ENCODE measurements at regions not wholly inside any gene's neighbourhood (a gene's known extent, or its start where the extent isn't known, plus 50 kb on each side); places are given as distances from the start of the nearest gene placed in this dataset.
"Not testable (repeated sequence)": the region's sequence is repeated elsewhere in the genome, so short reads cannot be mapped to it uniquely, and the experiment has no call there.

- no peak for DNase-seq (ENCODE audit: extremely low read depth in 1 of 11, low read depth in 9 of 11, low spot score in 4 of 11)
These were observed 1007.3 kb upstream of the CELF2 start for GRCh38 chr10:10010397-10010796.

DNA sequence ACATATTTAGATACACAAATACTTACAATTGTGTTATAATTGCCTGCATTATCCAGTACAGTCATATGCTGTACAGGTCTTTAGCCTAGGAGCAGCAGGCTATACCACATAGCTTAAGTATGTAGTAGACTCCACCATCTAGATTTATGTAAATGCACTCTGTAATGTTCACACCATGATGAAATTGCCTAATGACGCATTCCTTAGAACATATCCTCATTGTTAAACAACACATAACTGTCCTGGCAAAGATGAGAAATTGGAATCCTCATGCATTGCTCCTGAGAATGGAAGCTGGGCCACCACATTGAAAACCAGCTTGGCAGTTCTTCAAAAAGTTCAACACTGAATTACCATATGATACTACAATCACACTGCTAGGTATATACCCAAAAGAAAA lies 1002.8 kb upstream of the CELF2 start:
- no peak for DNase-seq (ENCODE audit: extremely low read depth in 1 of 11, low read depth in 9 of 11, low spot score in 4 of 11)

GRCh38 chr10:10017716-10018115 lies 1000.0 kb upstream of the CELF2 start:
- DNase-seq (ENCODE audit: extremely low read depth in 1 of 11, low read depth in 9 of 11, low spot score in 4 of 11) = no peak

- DNase-seq (ENCODE audit: extremely low read depth in 1 of 11, low read depth in 9 of 11, low spot score in 4 of 11) = no peak
These were observed 996.7 kb upstream of the CELF2 start for GRCh38 chr10:10020945-10021344.

DNA sequence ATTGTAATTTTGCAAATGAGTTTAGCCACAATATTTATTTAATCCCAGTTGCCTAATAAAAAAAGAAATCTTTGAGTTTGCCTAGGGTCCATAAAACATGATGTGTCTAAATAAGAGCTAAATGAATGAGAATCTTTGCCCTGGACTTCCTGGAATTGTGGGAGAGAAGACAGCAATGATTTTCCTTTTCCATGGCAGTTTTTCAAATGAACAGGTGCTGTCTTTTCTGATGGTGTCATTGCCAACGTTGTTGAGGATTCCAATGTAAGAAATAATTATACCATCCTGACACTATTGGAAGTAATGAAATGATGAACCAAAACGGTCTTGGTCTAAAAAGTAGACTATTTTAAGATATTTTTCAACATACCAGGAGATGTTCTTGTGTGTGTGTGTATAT lies 984.7 kb upstream of the CELF2 start:
- no peak for DNase-seq (ENCODE audit: extremely low read depth in 1 of 11, low read depth in 9 of 11, low spot score in 4 of 11)

DNA sequence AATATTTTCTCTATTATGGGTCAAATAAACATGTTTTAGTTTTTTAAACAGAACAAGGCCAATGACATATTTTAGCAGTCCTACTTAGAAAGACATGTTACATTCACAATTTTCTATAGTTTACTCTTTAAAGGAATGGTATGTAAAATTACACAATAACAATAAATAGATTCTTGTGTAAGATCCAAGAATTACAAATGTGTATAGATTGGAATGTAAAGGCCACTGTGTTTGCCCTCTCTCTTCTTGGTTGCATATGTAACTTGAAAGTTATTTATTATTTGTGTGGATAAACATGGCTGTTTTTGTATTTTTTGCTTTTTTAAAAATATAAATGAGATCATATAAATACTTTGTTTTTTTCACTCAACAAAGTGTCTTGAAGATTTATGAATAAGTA lies 979.3 kb upstream of the CELF2 start:
- DNase-seq (ENCODE audit: extremely low read depth in 1 of 11, low read depth in 9 of 11, low spot score in 4 of 11) = peak in 1 of 11 donors; percentile 5

GRCh38 chr10:10039595-10039994 lies 978.1 kb upstream of the CELF2 start:
- DNase-seq (ENCODE audit: extremely low read depth in 1 of 11, low read depth in 9 of 11, low spot score in 4 of 11) = no peak

DNA sequence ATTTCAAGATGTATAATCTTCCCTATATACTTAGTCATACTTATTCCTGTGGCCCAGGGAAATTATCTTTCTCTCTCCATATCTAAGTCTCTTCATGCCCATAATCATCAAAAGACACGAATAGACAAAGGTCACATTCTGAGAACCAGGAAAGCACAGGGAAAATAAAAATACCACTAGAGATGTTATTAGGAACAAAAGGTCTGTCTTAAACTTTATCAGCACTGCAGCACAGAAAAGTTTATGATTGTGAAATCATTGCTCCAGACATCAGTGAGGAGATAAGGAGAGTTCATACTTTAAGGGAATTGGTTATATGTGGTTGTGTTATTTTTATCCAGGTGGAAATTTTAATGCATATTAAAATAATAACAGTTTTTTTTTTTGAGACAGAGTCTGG lies 974.6 kb upstream of the CELF2 start:
- no peak for DNase-seq (ENCODE audit: extremely low read depth in 1 of 11, low read depth in 9 of 11, low spot score in 4 of 11)

DNA sequence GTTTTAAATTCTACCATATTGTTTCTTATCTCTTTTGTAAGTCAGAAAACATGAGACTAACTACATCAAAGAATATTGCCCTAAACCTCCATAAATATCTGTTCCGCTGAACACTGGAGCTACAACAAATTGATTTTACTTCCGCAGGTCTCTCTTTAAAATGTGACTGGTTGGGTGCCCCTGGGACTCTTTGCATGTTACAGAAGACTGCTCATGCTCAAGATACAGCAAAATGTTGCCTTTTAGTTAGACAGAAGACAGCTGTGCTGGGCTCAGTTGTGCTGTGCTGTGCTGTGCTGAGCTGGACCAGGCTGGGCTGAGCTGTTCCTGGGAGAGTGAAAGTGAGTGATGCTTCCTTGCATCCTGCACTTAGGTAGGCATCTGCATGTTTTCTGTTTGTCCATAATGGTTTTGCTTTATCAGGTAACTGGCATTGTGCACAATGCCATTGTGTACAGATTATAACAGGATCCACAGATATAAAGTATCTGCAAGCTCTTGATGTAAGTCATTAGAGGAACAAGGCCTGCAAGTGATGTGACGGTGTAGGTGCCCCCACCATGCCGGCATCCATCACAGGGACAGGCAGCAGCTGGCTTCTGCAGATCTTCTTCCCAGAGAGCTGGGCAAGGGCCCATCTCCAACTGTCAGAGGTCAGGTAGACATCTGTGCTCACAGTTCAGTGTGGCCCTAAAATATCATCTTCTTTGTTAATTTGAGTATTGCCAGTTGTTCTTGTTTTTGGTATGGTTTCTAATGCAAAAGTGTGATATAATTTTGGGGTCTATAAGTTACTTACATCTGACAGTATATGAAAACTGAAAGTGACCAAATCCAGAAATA lies 972.5 kb upstream of the CELF2 start:
- DNase-seq (ENCODE audit: extremely low read depth in 1 of 11, low read depth in 9 of 11, low spot score in 4 of 11) = peak; percentile 15 to 80 (median 56)

DNA sequence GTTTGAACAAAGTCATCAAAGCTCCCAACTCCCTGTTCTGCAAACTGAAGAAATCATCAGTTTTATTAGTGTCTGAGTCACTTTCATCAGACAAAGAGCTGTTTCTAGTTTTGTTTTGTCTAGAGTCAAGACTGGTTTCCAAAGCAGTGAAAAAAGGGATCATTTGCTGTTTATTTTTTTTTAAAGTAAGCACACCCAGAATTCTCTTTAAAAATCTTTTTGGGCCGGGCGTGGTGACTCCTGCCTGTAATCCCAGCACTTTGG lies 972.0 kb upstream of the CELF2 start:
- no peak for DNase-seq (ENCODE audit: extremely low read depth in 1 of 11, low read depth in 9 of 11, low spot score in 4 of 11)

DNA sequence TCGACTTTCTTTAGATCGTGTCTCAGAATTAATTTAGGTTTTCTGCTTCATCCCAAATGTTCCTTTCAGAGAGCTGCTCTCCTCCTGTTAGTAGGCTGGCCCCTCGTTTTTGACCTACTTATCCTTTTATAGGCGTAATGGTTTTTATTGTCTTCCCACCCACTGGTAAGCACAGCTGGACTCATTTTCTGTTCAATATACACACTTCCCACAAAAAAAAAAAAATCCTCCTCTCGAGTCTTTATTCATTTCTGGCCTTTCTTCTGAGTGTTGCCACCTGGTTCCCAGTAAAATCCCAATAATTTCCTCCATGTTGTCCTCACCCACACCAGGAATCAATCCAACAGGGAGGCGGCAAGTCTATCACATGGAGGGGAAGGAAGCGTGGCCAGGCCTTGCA lies 970.2 kb upstream of the CELF2 start:
- no peak for DNase-seq (ENCODE audit: extremely low read depth in 1 of 11, low read depth in 9 of 11, low spot score in 4 of 11)

GRCh38 chr10:10053051-10053450 lies 964.6 kb upstream of the CELF2 start:
- DNase-seq (ENCODE audit: extremely low read depth in 1 of 11, low read depth in 9 of 11, low spot score in 4 of 11) = no peak

DNA sequence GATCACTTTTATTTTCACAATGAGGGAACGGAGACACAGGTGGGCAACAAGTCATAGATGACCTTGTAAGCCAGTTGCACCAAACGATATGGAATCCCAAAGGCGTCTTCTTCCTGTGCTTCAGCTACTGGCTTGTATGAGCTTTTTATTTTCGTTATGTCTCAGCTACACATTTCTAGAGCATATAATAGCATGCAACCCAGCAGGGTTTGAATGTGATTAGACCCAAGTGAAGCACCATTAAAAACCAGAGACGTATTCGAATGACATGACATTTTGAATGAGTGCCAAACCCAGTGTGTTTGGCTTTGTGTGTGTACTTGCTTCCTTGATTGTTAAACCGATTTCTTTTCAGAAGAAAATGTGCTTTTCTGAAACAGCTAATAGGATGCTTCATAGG lies 963.2 kb upstream of the CELF2 start:
- DNase-seq (ENCODE audit: extremely low read depth in 1 of 11, low read depth in 9 of 11, low spot score in 4 of 11) = no peak

GRCh38 chr10:10055656-10056442 lies 961.8 kb upstream of the CELF2 start:
- no peak for DNase-seq (ENCODE audit: extremely low read depth in 1 of 11, low read depth in 9 of 11, low spot score in 4 of 11)

DNA sequence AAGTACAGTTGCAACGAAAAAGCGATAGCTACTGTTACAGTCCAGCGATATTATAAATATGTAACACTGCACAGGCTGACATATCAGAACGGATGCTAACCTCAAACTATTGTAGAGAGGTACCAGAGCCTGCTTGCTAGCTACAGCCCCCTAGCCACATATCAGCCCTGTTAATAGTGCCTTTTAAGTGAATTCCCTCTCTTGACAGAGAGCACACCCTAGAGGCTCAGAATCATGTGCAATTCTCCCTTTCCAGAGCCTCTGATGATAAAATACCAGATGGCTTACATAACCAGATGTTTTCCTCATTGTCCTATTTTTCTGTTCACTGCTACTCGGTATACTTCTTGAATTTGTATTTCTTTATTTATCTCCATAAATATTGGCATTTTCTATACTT lies 960.7 kb upstream of the CELF2 start:
- DNase-seq (ENCODE audit: extremely low read depth in 1 of 11, low read depth in 9 of 11, low spot score in 4 of 11) = no peak

- DNase-seq (ENCODE audit: extremely low read depth in 1 of 11, low read depth in 9 of 11, low spot score in 4 of 11) = no peak
These were observed 950.0 kb upstream of the CELF2 start for GRCh38 chr10:10067644-10068043.

DNA sequence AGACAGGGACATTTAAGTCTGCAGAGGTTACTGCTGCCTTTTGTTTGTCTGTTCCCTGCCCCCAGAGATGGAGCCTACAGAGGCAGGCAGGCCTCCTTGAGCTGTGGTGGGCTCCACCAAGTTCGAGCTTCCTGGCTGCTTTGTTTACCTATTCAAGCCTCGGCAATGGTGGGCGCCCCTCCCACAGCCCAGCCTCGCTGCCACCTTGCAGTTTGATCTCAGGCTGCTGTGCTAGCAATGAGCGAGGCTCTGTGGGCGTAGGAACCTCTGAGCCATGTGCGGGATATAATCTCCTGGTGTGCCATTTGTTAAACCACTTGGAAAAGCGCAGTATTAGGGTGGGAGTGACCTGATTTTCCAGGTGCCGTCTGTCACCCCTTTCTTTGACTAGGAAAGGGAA lies 942.8 kb upstream of the CELF2 start:
- DNase-seq (ENCODE audit: extremely low read depth in 1 of 11, low read depth in 9 of 11, low spot score in 4 of 11) = not testable (repeated sequence)

DNA sequence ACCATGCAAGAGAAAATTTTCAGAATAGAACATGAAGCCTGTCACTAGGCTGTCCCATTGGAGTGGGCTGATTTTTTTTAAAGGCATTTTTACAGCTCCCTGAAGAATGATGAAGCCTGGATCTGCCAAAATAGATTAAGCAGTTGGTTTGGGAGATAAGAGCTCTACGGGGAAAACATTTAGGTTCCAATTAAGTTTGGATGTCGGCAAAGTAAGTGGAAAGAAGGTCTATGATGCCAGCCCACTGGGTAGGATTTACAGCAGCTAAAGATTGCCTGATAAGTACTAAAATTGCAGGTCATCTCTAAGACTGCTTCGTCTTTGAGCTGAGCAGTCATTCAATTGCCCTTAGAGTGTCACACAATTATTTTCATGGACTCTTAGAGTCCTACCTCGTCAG lies 939.2 kb upstream of the CELF2 start:
- DNase-seq (ENCODE audit: extremely low read depth in 1 of 11, low read depth in 9 of 11, low spot score in 4 of 11) = no peak

GRCh38 chr10:10092581-10092980 lies 925.1 kb upstream of the CELF2 start:
- peak in 3 of 11 donors; percentile 9 to 12 (median 12) for DNase-seq (ENCODE audit: extremely low read depth in 1 of 11, low read depth in 9 of 11, low spot score in 4 of 11)

- no peak for DNase-seq (ENCODE audit: extremely low read depth in 1 of 11, low read depth in 9 of 11, low spot score in 4 of 11)
These were observed 924.7 kb upstream of the CELF2 start for GRCh38 chr10:10093021-10093420.

GRCh38 chr10:10094691-10095090 lies 923.0 kb upstream of the CELF2 start:
- DNase-seq (ENCODE audit: extremely low read depth in 1 of 11, low read depth in 9 of 11, low spot score in 4 of 11) = no peak

Measured in renal cortex interstitium (tissue), 11 donors.